ENCODE measurements at regions not wholly inside any gene's neighbourhood (a gene's known extent, or its start where the extent isn't known, plus 50 kb on each side); places are given as distances from the start of the nearest gene placed in this dataset.

DNA sequence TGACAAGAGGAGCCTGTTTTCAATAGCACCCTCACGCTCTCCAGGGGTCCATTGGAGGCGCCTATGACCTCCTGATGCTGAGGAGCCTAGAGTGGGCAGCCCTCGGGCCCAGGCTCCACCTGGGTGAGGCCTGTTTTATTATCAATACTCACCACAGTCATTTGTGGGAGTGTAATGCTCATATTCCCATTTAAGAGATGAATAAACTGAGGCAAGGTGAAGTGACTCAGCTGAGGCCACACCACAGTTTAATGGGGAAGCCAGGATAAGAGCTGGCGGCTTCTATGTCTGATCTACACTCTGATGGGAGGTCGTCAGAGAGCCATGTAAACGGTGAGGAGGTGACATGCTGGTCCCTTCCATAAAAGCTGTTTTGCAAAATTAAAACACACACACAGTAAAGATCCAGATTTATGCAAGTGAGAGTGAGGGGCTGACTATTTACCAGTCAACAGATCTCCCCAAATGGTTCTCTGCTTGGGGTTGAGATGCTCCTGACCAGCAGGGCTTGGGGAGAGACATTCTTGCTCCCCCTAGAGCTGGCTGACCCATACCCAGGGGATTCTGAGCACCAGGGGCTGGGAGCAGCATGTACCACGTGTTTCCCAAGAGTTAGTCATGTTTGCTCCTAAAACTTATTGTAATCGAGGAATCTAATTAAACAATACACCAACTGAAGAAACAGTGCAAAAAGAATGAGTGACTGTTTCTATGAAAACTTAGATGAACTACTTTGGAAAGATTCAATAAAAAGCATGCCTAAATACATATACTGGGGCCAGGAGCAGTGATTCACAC lies 81.0 kb upstream of the INSIG1 start:
- Histone ChIP-seq H3K27ac (ENCODE audit: low read depth) (no peak overlapping the region), H3K9me2 (ENCODE audit: insufficient read depth) (no peaks in the 10 kb centered on the region), H3K36me3 (ENCODE audit: insufficient read depth) (no peaks in the 10 kb centered on the region), H3F3A (replicated peaks; ENCODE audit: low read depth) (no peaks in the 10 kb centered on the region), H2AFZ (no peak overlapping the region), H3K4me1 (ENCODE audit: insufficient read depth) (no peaks in the 10 kb centered on the region), H3K4me2 (no peak overlapping the region), H3K27me3 (ENCODE audit: insufficient read depth) (no peaks in the 10 kb centered on the region), H3K79me2 (replicated peaks; ENCODE audit: insufficient read depth) (no peaks in the 10 kb centered on the region), H3K4me3 (no peak overlapping the region), H4K20me1 (replicated peaks; ENCODE audit: insufficient read depth) (no peaks in the 10 kb centered on the region)
- H3K27ac Mint-ChIP-seq: no peak overlapping the region
- TF ChIP-seq POLR2AphosphoS5 (IDR thresholded peaks at IDR 0.05; ENCODE audit: low read depth) (no peak), NANOG (IDR thresholded peaks at IDR 0.05; ENCODE audit: borderline replicate concordance) (no peak), ZNF331 (CRISPR knock-in tag; IDR thresholded peaks at IDR 0.05; ENCODE audit: low read depth) (no peak), ZNF114 (CRISPR knock-in tag; IDR thresholded peaks at IDR 0.05) (no peak), EZH2phosphoT487 (IDR thresholded peaks at IDR 0.05; ENCODE audit: unreplicated experiment) (no peak), JUNB (IDR thresholded peaks at IDR 0.05; ENCODE audit: unreplicated experiment) (no peak), REST (IDR thresholded peaks at IDR 0.05; ENCODE audit: unreplicated experiment) (no peak), EZH2 (IDR thresholded peaks at IDR 0.05; ENCODE audit: low read depth, unreplicated experiment) (no peak)
- TF ChIP-seq, protein P1, sequence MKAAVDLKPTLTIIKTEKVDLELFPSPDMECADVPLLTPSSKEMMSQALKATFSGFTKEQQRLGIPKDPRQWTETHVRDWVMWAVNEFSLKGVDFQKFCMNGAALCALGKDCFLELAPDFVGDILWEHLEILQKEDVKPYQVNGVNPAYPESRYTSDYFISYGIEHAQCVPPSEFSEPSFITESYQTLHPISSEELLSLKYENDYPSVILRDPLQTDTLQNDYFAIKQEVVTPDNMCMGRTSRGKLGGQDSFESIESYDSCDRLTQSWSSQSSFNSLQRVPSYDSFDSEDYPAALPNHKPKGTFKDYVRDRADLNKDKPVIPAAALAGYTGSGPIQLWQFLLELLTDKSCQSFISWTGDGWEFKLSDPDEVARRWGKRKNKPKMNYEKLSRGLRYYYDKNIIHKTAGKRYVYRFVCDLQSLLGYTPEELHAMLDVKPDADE (IDR thresholded peaks at IDR 0.05): no peak
- H3K4me1 Mint-ChIP-seq: peaks cover 20% of the 10 kb centered on the region
- H3K9me3 Mint-ChIP-seq: no peaks in the 10 kb centered on the region; the same call in 2 of the 3 replicates
- no peak for ATAC-seq
- H3K36me3 Mint-ChIP-seq (ENCODE audit: low read depth): no peaks in the 10 kb centered on the region
- no peak for DNase-seq (ENCODE audit: low spot score)
- peaks cover 10% of the 10 kb centered on the region for H3K27me3 Mint-ChIP-seq (ENCODE audit: insufficient read depth, low read depth, poor library complexity)
- no peak overlapping the region for H3K4me3 Mint-ChIP-seq

- DNase-seq (ENCODE audit: low spot score) (no peak), ATAC-seq (no peak)
- H3K4me3 Mint-ChIP-seq: no peak overlapping the region
- Histone ChIP-seq H3K27me3 (ENCODE audit: insufficient read depth) (no peaks in the 10 kb centered on the region), H2AFZ (no peak overlapping the region), H3K9me2 (ENCODE audit: insufficient read depth) (no peaks in the 10 kb centered on the region), H3K4me2 (no peak overlapping the region), H3K79me2 (replicated peaks; ENCODE audit: insufficient read depth) (no peaks in the 10 kb centered on the region), H3K4me1 (ENCODE audit: insufficient read depth) (no peaks in the 10 kb centered on the region), H3F3A (replicated peaks; ENCODE audit: low read depth) (no peaks in the 10 kb centered on the region), H3K27ac (ENCODE audit: low read depth) (no peak overlapping the region), H4K20me1 (replicated peaks; ENCODE audit: insufficient read depth) (no peaks in the 10 kb centered on the region), H3K36me3 (ENCODE audit: insufficient read depth) (no peaks in the 10 kb centered on the region), H3K4me3 (no peak overlapping the region)
- peaks cover 20% of the 10 kb centered on the region for H3K4me1 Mint-ChIP-seq
- H3K27ac Mint-ChIP-seq: no peak overlapping the region
- H3K9me3 Mint-ChIP-seq: no peaks in the 10 kb centered on the region; the same call in 2 of the 3 replicates
- H3K27me3 Mint-ChIP-seq (ENCODE audit: insufficient read depth, low read depth, poor library complexity): peaks cover 11% of the 10 kb centered on the region
- no peaks in the 10 kb centered on the region for H3K36me3 Mint-ChIP-seq (ENCODE audit: low read depth)
- TF ChIP-seq EZH2 (IDR thresholded peaks at IDR 0.05; ENCODE audit: low read depth, unreplicated experiment) (no peak), ZNF114 (CRISPR knock-in tag; IDR thresholded peaks at IDR 0.05) (no peak)
Measured at GRCh38 chr7:155217634-155218033, 80.0 kb upstream of the INSIG1 start.

Measured in GM23338 (cell line).